22Rv1 (cell line): ENCODE measurements at regions not wholly inside any gene's neighbourhood (a gene's known extent, or its start where the extent isn't known, plus 50 kb on each side); places are given as distances from the start of the nearest gene placed in this dataset.
A peak's percentile ranks its signal among the peaks of the same experiment; 100 is the strongest.

Experiments
- H3K27ac ChIP-seq: fragments of 450-650 bp; 2 replicates; pipeline ENCODE4 v1.5.1; 2017
- CTCF ChIP-seq: fragments of 450-650 bp; IDR thresholded peaks from 2 replicates; pipeline ENCODE4 v1.5.1; 2017; ENCODE audit warnings: mild to moderate bottlenecking
- ZFX ChIP-seq: fragments of 450-650 bp; IDR thresholded peaks from 2 replicates; pipeline ENCODE4 v1.6.1; 2017; ENCODE audit warnings: antibody characterized with exemption, borderline replicate concordance

- TF ChIP-seq CTCF (no peak), ZFX (no peak)
- no peak overlapping the region for H3K27ac ChIP-seq
Observed at GRCh38 chr16:60932600-60932999, 1103.6 kb downstream of the CDH8 start.

- TF ChIP-seq CTCF: no peak
- TF ChIP-seq ZFX: no peak
- H3K27ac ChIP-seq: no peak overlapping the region
Observed at GRCh38 chr16:60930291-60930690, 1105.9 kb downstream of the CDH8 start.

- H3K27ac ChIP-seq: no peak overlapping the region
- no peak for TF ChIP-seq ZFX
- no peak for TF ChIP-seq CTCF
Observed at GRCh38 chr16:60922920-60923319, 1113.3 kb downstream of the CDH8 start.

GRCh38 chr16:60914334-60914733 is 1121.9 kb downstream of the CDH8 start:
- no peak overlapping the region for H3K27ac ChIP-seq

GRCh38 chr16:60907645-60908044 is 1128.6 kb downstream of the CDH8 start:
- TF ChIP-seq ZFX (no peak), CTCF (peak; percentile 32; the same call in 1 of the 2 replicates)
- H3K27ac ChIP-seq: no peak overlapping the region

More at GRCh38 chr16:60914334-60914733, 1121.9 kb downstream of the CDH8 start:
- no peak for TF ChIP-seq ZFX
- TF ChIP-seq CTCF: no peak

GRCh38 chr16:60905811-60906210 is 1130.4 kb downstream of the CDH8 start:
- H3K27ac ChIP-seq: no peak overlapping the region

GRCh38 chr16:60902114-60902513 is 1134.1 kb downstream of the CDH8 start:
- TF ChIP-seq ZFX (no peak), CTCF (no peak)
- H3K27ac ChIP-seq: no peak overlapping the region

More at GRCh38 chr16:60905811-60906210, 1130.4 kb downstream of the CDH8 start:
- TF ChIP-seq ZFX: no peak
- TF ChIP-seq CTCF: no peak
